ENCODE measurements at regions not wholly inside any gene's neighbourhood (a gene's known extent, or its start where the extent isn't known, plus 50 kb on each side); places are given as distances from the start of the nearest gene placed in this dataset.

DNA sequence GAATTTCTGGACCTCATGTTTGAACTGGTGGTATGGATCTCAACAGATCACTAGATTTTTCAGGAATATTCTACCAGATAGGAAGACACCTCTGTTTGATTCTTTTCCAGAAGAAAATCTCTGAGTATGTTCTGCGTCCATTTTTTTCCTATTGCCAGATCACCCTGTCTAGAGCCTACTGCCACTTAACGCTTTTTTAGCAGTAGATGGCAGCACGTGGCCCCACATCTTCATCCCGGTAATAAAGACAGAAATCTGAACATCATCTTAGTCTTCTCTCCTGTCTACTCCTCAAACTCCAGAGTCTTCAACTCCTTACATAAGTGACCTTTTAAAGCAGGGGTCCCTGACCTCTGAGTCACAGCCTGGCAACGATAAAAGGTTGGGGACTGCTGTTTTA, 184.7 kb downstream of the TMA16 start:
- intact Hi-C loops (cut with DNase I), result no loop called here
- Histone ChIP-seq H3K4me3 (no peak overlapping the region), H3K36me3 (ENCODE audit: insufficient read depth in 1 of 2, low read depth in 1 of 2) (no peaks in the 10 kb centered on the region), H3K27ac (no peak overlapping the region), H3K4me1 (no peaks in the 10 kb centered on the region), H3K27me3 (ENCODE audit: insufficient read depth in 3 of 3, low read length in 2 of 3) (no peaks in the 10 kb centered on the region), H3K9me3 (no peaks in the 10 kb centered on the region)
- ATAC-seq, result no peak
- 66 to 70% (median 67%) methylated on average over 5 of the region's 5 CpGs for WGBS, 3 donors
- no peak for DNase-seq
- TF ChIP-seq, protein P1, sequence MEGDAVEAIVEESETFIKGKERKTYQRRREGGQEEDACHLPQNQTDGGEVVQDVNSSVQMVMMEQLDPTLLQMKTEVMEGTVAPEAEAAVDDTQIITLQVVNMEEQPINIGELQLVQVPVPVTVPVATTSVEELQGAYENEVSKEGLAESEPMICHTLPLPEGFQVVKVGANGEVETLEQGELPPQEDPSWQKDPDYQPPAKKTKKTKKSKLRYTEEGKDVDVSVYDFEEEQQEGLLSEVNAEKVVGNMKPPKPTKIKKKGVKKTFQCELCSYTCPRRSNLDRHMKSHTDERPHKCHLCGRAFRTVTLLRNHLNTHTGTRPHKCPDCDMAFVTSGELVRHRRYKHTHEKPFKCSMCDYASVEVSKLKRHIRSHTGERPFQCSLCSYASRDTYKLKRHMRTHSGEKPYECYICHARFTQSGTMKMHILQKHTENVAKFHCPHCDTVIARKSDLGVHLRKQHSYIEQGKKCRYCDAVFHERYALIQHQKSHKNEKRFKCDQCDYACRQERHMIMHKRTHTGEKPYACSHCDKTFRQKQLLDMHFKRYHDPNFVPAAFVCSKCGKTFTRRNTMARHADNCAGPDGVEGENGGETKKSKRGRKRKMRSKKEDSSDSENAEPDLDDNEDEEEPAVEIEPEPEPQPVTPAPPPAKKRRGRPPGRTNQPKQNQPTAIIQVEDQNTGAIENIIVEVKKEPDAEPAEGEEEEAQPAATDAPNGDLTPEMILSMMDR (IDR thresholded peaks at IDR 0.05), result no peak

DNA sequence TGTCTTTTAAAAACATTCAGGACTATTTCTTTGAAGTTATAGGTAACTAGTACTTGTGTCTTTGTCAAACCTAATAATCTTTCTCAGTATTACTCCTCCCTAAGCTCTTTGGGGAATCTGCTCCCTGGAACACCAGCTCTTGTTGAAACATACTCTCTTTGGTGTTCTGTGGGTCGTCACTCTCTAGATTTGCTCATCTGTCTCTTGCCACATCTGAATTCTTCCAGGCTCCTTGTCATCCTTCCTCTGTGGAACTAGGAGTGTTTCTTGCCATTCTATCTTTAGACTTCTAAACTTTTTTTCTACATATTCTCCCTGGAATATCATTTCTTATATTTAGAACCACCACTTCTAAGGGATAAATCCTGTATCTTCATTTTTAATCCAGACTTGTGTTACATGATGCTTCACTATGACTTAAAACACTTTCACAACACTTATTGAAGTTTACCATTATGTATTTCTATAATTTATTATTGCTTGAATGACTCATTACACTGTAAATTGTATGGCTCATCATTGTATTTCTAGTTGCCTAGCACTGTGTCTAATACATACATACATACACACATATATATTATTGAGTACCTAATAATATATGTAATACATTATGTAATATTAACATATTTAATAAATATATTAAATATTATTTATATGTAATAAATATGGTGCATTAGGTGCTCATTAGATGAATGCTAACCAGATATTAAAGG, 186.1 kb downstream of the TMA16 start:
- no peak for ATAC-seq
- 48 to 65% (median 51%) methylated on average over 1 of the region's 1 CpG for WGBS, 3 donors
- no peaks in the 10 kb centered on the region for H3K9me3 ChIP-seq

DNA sequence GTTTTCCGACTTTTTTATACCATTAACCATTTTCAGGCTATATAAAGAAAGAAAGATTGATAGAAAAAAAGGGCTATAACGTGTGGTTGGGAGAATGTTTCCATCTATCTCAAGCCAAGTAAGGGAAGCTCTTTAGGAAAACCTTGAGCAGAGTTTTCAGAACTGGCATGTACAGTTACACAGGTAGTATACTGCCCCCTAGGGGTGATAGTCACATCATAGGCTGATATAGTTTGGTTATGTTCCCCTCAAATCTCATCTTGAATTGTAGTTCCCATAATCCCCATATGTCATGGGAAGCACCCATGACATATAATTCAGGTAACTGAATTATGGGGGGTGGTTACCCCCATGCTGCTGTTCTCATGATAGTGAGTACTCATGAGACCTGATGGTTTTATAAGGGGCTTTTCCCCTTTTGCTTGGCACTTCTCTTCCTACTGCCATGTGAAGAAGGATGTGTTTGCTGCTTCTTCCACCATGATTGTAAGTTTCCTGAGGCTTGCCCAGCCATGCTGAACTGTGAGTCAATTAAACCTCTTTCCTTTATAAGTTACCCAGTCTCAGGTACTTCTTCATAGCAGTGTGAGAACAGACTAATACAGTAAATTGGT, 186.8 kb downstream of the TMA16 start:
- DNase-seq, result no peak
- 32 to 37% (median 35%) methylated on average over 2 of the region's 2 CpGs for WGBS, 3 donors
- TF ChIP-seq, protein P1 (IDR thresholded peaks at IDR 0.05), result peak; percentile 24

More for the DNA sequence above, 186.1 kb downstream of the TMA16 start:
- Histone ChIP-seq H3K36me3 (ENCODE audit: insufficient read depth in 1 of 2, low read depth in 1 of 2) (no peaks in the 10 kb centered on the region), H3K4me3 (no peak overlapping the region), H3K27ac (no peak overlapping the region), H3K4me1 (no peaks in the 10 kb centered on the region), H3K27me3 (ENCODE audit: insufficient read depth in 3 of 3, low read length in 2 of 3) (no peaks in the 10 kb centered on the region)
- intact Hi-C loops (cut with DNase I), result no loop called here
- no peak for DNase-seq
- TF ChIP-seq, protein P1 (IDR thresholded peaks at IDR 0.05), result no peak

GRCh38 chr4:163688856-163689255, 194.4 kb downstream of the TMA16 start:
- no peak overlapping the region for H3K4me3 ChIP-seq
- H3K27me3 ChIP-seq (ENCODE audit: insufficient read depth in 3 of 3, low read length in 2 of 3), result no peaks in the 10 kb centered on the region
- H3K4me1 ChIP-seq, result no peaks in the 10 kb centered on the region
- no peaks in the 10 kb centered on the region for H3K9me3 ChIP-seq
- H3K36me3 ChIP-seq (ENCODE audit: insufficient read depth in 1 of 2, low read depth in 1 of 2), result no peaks in the 10 kb centered on the region
- TF ChIP-seq, protein P1 (IDR thresholded peaks at IDR 0.05), result no peak
- intact Hi-C loops (cut with DNase I), result no loop called here
- no peak overlapping the region for H3K27ac ChIP-seq
- ATAC-seq (no peak), DNase-seq (no peak)

More for the DNA sequence above, 186.8 kb downstream of the TMA16 start:
- no peak for ATAC-seq
- H3K36me3 ChIP-seq (ENCODE audit: insufficient read depth in 1 of 2, low read depth in 1 of 2), result no peaks in the 10 kb centered on the region
- no peak overlapping the region for H3K27ac ChIP-seq
- H3K9me3 ChIP-seq, result no peaks in the 10 kb centered on the region
- H3K4me1 ChIP-seq, result no peaks in the 10 kb centered on the region
- no peak overlapping the region for H3K4me3 ChIP-seq
- no peaks in the 10 kb centered on the region for H3K27me3 ChIP-seq (ENCODE audit: insufficient read depth in 3 of 3, low read length in 2 of 3)
- intact Hi-C loops (cut with DNase I), result no loop called here

DNA sequence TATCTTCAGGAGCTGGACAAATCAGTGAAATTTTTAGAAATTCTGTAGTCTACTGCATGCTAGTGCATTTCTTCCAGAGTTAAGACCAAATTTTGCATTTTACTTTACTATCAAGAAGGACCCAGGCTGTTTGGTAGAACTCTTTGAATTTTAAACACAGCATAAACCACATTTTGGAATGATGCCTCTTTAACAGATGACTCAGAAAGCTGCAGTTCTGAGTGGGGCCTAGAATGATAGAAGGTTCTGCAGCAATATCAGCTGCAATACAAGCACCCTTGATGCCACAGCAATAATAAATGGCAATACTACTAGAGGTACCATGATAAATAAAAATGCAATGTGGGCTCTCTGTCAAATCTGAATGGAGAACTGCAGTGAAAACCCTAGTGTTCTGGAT, 198.7 kb downstream of the TMA16 start:
- no peak overlapping the region for H3K4me3 ChIP-seq
- no peaks in the 10 kb centered on the region for H3K27me3 ChIP-seq (ENCODE audit: insufficient read depth in 3 of 3, low read length in 2 of 3)
- intact Hi-C loops (cut with DNase I), result no loop called here
- ATAC-seq (no peak), DNase-seq (no peak)
- no peak overlapping the region for H3K27ac ChIP-seq
- no peaks in the 10 kb centered on the region for H3K36me3 ChIP-seq (ENCODE audit: insufficient read depth in 1 of 2, low read depth in 1 of 2)
- TF ChIP-seq, protein P1 (IDR thresholded peaks at IDR 0.05), result no peak
- no peaks in the 10 kb centered on the region for H3K9me3 ChIP-seq
- H3K4me1 ChIP-seq, result no peaks in the 10 kb centered on the region

Data from psoas muscle (tissue), 7 donors.